ENCODE measurements at regions not wholly inside any gene's neighbourhood (a gene's known extent, or its start where the extent isn't known, plus 50 kb on each side); places are given as distances from the start of the nearest gene placed in this dataset.

GRCh38 chr13:44259045-44260027, 114.3 kb upstream of the SERP2 start:
- H3K36me3 ChIP-seq: no peaks in the 10 kb centered on the region
- no peaks in the 10 kb centered on the region for H3K9me3 ChIP-seq
- intact Hi-C loops (cut with DNase I; ENCODE audit: low total_unique reads) (no loop called here), in situ Hi-C loops (cut with MboI; ENCODE audit: low sequenced_read_pairs in 4 of 4) (no loop called here)
- DNase-seq: peak; percentile 33 to 56
- H3K27ac ChIP-seq: peak overlapping the region in 3 of 4 donors; percentile 51 to 72 (median 53)
- no peaks in the 10 kb centered on the region for H3K27me3 ChIP-seq
- ATAC-seq: peak; percentile 77 to 92
- peaks cover 11 to 13% of the 10 kb centered on the region in 2 donors for H3K4me1 ChIP-seq
- H3K4me3 ChIP-seq: peak overlapping the region in 1 of 4 donors; percentile 10
- TF ChIP-seq CTCF (IDR thresholded peaks at IDR 0.05 in 4 of 5, conservative IDR thresholded peaks at IDR 0.05 in 1 of 5) (no peak), POLR2A (IDR thresholded peaks at IDR 0.05) (no peak)

GRCh38 chr13:44260336-44260735, 113.3 kb upstream of the SERP2 start:
- TF ChIP-seq CTCF (IDR thresholded peaks at IDR 0.05 in 4 of 5, conservative IDR thresholded peaks at IDR 0.05 in 1 of 5) (no peak), POLR2A (IDR thresholded peaks at IDR 0.05) (no peak)
- H3K9me3 ChIP-seq: no peaks in the 10 kb centered on the region
- no peaks in the 10 kb centered on the region for H3K36me3 ChIP-seq
- peak overlapping the region in 1 of 4 donors; percentile 72 for H3K27ac ChIP-seq
- in situ Hi-C loops (cut with MboI; ENCODE audit: low sequenced_read_pairs in 4 of 4) (no loop called here), intact Hi-C loops (cut with DNase I; ENCODE audit: low total_unique reads) (no loop called here)
- H3K4me1 ChIP-seq: peaks cover 11 to 13% of the 10 kb centered on the region in 2 donors
- no peak overlapping the region for H3K4me3 ChIP-seq
- ATAC-seq: no peak
- no peak for DNase-seq
- no peaks in the 10 kb centered on the region for H3K27me3 ChIP-seq

GRCh38 chr13:44263751-44264620, 109.6 kb upstream of the SERP2 start:
- Histone ChIP-seq H3K27ac (no peak overlapping the region), H3K4me1 (peaks cover 11 to 13% of the 10 kb centered on the region in 2 donors), H3K36me3 (no peaks in the 10 kb centered on the region), H3K27me3 (no peaks in the 10 kb centered on the region), H3K9me3 (no peaks in the 10 kb centered on the region), H3K4me3 (no peak overlapping the region)
- no peak for ATAC-seq
- intact Hi-C loops (cut with DNase I; ENCODE audit: low total_unique reads) (no loop called here), in situ Hi-C loops (cut with MboI; ENCODE audit: low sequenced_read_pairs in 4 of 4) (no loop called here)
- DNase-seq: no peak
- TF ChIP-seq CTCF (IDR thresholded peaks at IDR 0.05 in 4 of 5, conservative IDR thresholded peaks at IDR 0.05 in 1 of 5): no peak
- no peak for TF ChIP-seq POLR2A (IDR thresholded peaks at IDR 0.05)

DNA sequence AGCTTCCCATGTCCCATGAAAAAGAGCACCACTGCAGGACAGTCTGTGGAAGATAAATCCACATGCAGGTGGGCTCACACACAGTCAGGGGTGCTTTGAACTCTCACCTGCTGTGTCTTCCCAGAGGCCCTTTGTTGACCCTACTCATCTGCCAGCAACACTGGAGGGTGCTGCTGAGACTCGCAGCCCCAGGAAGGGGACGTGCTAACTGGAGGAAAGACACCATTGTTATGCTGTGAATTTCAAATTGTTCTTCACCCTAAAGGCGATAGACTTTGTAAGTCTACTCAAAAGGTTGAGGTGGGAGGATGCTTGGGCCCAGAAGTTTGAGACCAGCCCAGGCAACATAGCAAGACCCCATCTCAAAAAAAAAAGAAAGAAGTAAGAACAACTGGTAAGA, 107.3 kb upstream of the SERP2 start:
- Histone ChIP-seq H3K36me3 (no peaks in the 10 kb centered on the region), H3K27me3 (no peaks in the 10 kb centered on the region), H3K27ac (no peak overlapping the region), H3K4me1 (peaks cover 11 to 20% of the 10 kb centered on the region in 2 donors), H3K4me3 (no peak overlapping the region), H3K9me3 (no peaks in the 10 kb centered on the region)
- DNase-seq: no peak
- TF ChIP-seq CTCF (IDR thresholded peaks at IDR 0.05 in 4 of 5, conservative IDR thresholded peaks at IDR 0.05 in 1 of 5) (no peak), POLR2A (IDR thresholded peaks at IDR 0.05) (no peak)
- intact Hi-C loops (cut with DNase I; ENCODE audit: low total_unique reads) (no loop called here), in situ Hi-C loops (cut with MboI; ENCODE audit: low sequenced_read_pairs in 4 of 4) (no loop called here)
- ATAC-seq: no peak
